HG02759 (cell line): ENCODE measurements at regions not wholly inside any gene's neighbourhood (a gene's known extent, or its start where the extent isn't known, plus 50 kb on each side); places are given as distances from the start of the nearest gene placed in this dataset.
"Not testable (repeated sequence)": the region's sequence is repeated elsewhere in the genome, so short reads cannot be mapped to it uniquely, and the experiment has no call there.

ENCODE experiments used
- ATAC-seq: cut with Tn5 transposase; IDR thresholded peaks from one replicate; pipeline ENCODE4 v1.9.1; 2021; ENCODE audit warnings: mild to moderate bottlenecking, moderate library complexity; ENCODE audit not compliant: unreplicated experiment

DNA sequence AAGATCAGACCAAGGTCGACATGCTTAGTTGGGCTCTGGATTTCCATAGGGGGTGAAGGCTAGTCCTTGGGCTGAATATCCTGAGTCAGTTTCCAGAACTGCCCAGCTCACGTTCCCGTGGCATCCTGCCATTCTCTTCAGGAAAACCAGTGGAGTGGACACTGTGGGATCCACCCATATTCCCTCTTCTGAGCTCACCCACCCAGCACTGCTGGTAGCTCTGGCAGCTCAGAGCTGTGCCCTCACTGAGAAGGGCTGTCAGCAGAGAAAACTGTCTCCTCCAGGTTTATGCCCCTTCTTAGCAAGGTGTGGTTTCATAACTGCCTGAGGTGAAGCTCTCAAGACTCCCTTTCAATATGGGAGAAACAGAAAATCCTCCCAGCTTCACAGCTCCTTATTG lies 111.7 kb downstream of the GGTLC2 start:
- ATAC-seq, result no peak

- not testable (repeated sequence) for ATAC-seq
Observed at GRCh38 chr22:22756551-22757201, 112.3 kb downstream of the GGTLC2 start.

DNA sequence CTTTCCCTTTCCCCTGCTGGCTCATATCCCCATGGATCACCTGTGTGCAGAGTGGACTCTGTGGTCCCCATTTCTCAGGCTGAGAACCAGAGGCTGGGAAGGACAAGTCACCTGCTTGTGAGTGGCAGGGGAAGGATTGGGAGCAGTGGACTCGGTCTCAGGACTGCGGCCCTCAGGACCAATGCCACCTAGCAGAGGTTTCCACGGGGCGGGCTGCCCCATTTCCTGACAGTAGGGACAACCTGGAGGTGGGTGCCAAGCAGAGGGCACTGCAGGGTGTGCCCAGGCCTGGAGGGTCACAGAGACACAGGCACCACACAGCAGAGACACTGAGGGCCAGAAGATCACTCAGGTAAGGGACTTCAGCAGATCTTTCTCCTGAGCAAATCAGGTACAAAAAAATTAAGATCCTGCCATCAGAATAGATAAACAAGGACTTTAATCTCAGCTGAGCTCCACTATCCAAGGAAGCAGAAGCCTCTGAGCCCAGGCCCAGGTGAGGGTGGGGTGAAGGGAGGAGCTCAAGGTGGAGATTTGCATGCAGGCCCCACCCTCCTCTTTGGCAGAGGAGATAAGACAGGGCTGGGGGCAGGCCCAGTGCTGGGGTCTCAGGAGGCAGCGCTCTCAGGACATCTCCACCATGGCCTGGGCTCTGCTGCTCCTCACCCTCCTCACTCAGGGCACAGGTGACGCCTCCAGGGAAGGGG lies 113.8 kb downstream of the GGTLC2 start:
- not testable (repeated sequence) for ATAC-seq

GRCh38 chr22:22759371-22759770 lies 115.0 kb downstream of the GGTLC2 start:
- no peak for ATAC-seq

DNA sequence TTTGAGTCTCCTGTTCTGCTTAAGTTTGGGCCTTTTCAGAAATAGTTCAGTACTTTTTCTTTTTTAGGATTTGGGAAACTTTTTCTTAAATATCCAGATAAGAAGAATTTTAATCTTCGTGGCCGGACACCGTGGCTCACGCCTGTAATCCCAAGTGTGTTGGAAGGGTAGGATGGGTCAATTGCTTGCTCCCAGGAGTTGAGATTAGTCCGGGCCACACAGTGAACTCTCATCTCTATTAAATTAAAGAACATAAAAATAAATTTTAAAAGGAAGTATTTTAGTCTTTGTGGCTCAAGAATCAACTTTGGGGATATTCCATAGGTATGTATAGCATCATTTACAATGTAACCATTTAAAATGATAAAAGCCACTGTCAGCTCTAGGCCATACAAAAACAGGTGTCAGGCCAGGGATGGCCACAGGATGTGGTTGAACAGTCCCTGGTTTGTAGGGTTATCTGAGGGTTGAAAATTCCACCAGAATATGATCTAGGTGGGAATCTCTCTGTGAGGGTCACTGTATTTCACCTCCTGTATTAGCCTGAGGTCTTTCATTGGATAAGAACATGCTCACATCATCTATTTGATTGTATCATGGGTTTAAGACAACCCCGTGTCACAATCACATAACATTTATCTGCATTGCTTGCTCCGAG lies 115.6 kb downstream of the GGTLC2 start:
- ATAC-seq, result no peak

DNA sequence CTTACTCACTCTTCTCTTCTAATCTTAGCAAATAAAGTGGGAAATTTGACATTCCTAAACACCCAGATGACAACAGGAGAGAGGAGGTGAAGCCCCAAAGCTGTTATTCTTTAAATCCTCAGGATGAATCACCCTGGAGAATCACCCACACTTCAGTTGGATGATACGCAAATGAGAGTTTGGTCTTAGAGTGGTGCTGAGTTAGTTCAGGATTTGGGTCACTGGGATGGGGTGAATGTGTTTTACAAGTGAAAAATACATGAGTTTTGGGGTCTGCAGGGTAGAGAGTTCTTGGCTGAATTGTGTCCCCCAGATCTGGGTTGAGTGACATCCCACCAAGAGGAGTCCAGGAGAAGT lies 117.2 kb downstream of the GGTLC2 start:
- ATAC-seq, result no peak

DNA sequence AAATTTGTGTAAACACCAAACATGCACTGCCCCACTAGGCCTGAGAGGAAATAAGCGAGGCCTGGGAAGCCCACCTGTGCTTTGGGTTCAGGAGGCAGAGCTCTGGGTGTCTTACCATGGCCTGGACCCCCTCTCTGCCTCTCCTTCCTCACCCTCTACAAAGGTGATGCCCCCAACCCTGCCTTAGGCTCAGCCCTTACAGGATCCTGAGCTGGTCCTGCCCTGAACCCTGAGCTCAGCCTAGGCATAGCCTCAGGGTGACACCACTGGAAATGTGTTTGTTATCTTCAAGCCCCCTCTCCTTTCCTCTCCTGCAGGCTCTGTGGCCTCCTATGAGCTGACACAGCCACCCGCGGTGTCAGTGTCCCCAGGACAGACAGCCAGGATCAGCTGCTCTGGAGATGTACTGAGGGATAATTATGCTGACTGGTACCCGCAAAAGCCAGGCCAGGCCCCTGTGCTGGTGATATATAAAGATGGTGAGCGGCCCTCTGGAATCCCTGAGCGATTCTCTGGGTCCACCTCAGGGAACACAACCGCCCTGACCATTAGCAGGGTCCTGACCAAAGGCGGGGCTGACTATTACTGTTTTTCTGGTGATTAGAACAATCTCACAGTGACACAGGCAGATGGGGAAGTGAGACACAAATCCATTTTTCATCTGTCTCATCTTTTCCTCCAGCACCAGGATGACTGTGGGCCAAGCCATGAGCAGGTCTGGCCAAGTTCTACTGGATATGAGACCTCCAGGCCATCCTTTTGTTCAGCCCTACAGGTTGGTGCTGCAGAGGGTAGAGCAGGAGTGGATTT lies 117.8 kb downstream of the GGTLC2 start:
- ATAC-seq, result no peak

- ATAC-seq, result no peak
Observed at GRCh38 chr22:22763512-22763911, 119.1 kb downstream of the GGTLC2 start.

- ATAC-seq, result no peak
Observed at GRCh38 chr22:22764085-22764484, 119.7 kb downstream of the GGTLC2 start.

GRCh38 chr22:22767876-22768602 lies 119.6 kb upstream of the IGLL5 start:
- no peak for ATAC-seq

DNA sequence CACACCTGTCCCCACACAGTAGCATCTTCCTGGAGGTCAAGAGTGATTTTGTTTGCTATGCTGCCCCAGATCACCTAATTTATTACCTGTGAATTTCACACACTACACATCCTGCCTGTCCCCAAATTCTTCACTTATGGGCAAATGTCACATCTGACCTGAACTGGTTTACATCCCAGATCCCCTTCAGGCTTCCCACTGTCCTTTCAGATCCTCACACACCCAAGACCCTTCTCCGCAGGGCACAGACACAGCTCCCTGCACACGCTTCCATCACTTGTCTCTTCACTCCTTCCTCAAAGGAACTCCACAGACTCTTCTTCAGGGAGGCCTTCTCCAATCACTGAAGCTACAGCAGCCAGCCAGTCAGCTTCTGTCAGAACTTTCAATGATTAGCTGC lies 118.7 kb upstream of the IGLL5 start:
- ATAC-seq, result no peak

GRCh38 chr22:22769434-22770279 lies 118.0 kb upstream of the IGLL5 start:
- no peak for ATAC-seq

- ATAC-seq, result no peak
Observed at GRCh38 chr22:22770280-22770871, 117.2 kb upstream of the IGLL5 start.

- no peak for ATAC-seq
Observed at GRCh38 chr22:22770881-22771280, 116.7 kb upstream of the IGLL5 start.

DNA sequence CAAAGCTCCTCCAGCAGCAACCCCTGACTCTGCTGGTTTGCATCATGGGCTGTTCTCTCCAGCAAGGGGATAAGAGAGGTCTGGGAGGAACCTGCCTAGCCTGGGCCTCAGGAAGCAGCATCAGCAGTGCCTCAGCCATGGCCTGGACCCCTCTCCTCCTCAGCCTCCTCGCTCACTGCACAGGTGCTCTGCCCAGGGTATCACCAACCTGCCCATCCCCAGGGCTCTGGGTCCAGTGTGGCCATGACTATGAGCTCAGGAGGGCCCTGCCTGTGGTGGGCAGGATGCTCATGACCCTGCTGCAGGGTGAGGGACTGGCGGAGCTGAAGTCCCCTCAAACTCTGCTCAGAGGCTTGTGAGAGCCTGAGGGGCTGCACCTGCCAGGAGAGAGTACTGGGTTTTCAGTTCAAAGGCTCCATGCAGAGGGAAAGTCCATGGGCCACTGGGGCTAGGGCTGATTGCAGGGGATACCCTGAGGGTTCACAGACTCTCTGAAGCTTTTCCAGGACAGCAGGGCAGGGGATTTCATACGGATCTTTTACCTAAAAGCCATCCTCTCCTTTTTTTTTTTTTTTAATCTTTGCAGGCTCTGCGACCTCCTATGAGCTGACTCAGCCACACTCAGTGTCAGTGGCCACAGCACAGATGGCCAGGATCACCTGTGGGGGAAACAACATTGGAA lies 115.8 kb upstream of the IGLL5 start:
- no peak for ATAC-seq

GRCh38 chr22:22772396-22772795 lies 115.2 kb upstream of the IGLL5 start:
- ATAC-seq, result no peak

DNA sequence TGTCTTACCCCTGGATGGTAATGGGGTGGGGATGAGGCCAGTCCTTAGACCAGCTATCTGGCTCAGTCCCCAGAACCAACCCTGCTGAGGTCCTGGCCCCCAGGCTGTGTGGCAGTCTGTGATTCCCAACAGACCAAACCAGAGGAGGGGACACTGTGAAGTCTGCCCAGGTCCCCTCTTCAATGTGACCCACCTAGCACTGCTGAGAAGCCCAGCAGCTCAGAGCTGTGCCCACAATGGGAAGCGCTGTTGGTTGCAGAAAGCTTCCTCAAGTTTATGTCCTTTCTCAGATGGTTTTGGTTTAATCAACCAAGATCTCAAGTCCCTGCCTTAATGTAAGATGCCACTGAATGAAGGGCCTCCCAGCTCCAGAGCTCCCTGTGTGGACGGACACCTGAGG lies 114.7 kb upstream of the IGLL5 start:
- no peak for ATAC-seq

- ATAC-seq, result no peak
Observed at GRCh38 chr22:22773427-22773826, 114.2 kb upstream of the IGLL5 start.
